ENCODE measurements at regions not wholly inside any gene's neighbourhood (a gene's known extent, or its start where the extent isn't known, plus 50 kb on each side); places are given as distances from the start of the nearest gene placed in this dataset.

DNA sequence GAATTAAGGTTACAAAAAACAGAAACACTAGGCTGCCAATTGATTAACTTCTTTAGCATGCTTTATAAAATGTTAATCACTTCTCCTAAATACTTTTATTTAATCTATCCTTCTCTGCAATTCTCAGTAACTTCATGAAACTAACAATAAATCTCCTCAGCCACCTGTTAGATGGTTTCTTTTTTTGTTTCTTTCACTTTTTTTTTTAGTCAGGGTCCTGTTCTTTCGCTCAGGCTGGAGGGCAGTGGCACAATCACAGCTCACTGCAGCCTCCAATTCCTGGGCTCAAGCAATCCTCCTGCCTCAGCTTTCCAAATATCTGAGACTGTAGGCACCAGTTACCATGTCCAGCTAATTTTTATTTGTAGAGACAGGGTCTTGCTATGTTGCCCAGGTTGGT is 213.4 kb upstream of the STK17B start:
- TF ChIP-seq SUZ12 (IDR thresholded peaks at IDR 0.05) (no peak), FOXM1 (IDR thresholded peaks at IDR 0.05; ENCODE audit: borderline replicate concordance) (no peak), CTBP1 (IDR thresholded peaks at IDR 0.05; ENCODE audit: borderline replicate concordance) (no peak), ELF4 (IDR thresholded peaks at IDR 0.05) (no peak), ZNF384 (IDR thresholded peaks at IDR 0.05) (no peak), NFRKB (IDR thresholded peaks at IDR 0.05) (no peak), TARDBP (IDR thresholded peaks at IDR 0.05) (no peak)

All from HEK293T (cell line).